MM.1S (cell line): ENCODE measurements at regions not wholly inside any gene's neighbourhood (a gene's known extent, or its start where the extent isn't known, plus 50 kb on each side); places are given as distances from the start of the nearest gene placed in this dataset.

Experiments used
- CTCF ChIP-seq: fragments of 300-600 bp; sonication (generic); IDR thresholded peaks from 2 replicates; pipeline ENCODE4 v1.5.1; 2016; ENCODE audit warnings: antibody characterized with exemption, low read length, mixed read lengths
- EZH2 ChIP-seq: fragments of 300-600 bp; sonication (generic); optimal IDR thresholded peaks from 2 replicates; pipeline ENCODE3; 2017; ENCODE audit warnings: low read depth, mild to moderate bottlenecking, antibody characterized with exemption, low read length, mixed read lengths
- EZH2phosphoT487 ChIP-seq: fragments of 300-600 bp; sonication (generic); IDR thresholded peaks from 2 replicates; pipeline ENCODE4 v1.6.1; 2018; ENCODE audit warnings: antibody characterized with exemption, low read length

GRCh38 chr13:99894105-99894839 is 77.3 kb downstream of the ZIC5 start:
- TF ChIP-seq CTCF (no peak), EZH2 (no peak), EZH2phosphoT487 (no peak)
